Parathyroid adenoma (tissue), 2 donors: ENCODE measurements at regions not wholly inside any gene's neighbourhood (a gene's known extent, or its start where the extent isn't known, plus 50 kb on each side); places are given as distances from the start of the nearest gene placed in this dataset.

Experiments
- H2AFZ ChIP-seq: fragments of 300-600 bp; sonication (generic); one replicate; pipeline ENCODE4 v1.7.0; 2017; ENCODE audit warnings: antibody characterized with exemption, mild to moderate bottlenecking
- H3K27ac ChIP-seq: fragments of 300-600 bp; sonication (generic); one replicate; pipeline ENCODE4 v1.7.0; 2017
- H3K27me3 ChIP-seq: fragments of 300-600 bp; sonication (generic); one replicate; pipeline ENCODE4 v1.7.0; 2017; ENCODE audit warnings: low read length; ENCODE audit not compliant: control insufficient read depth, insufficient read depth
- H3K36me3 ChIP-seq: fragments of 300-600 bp; sonication (generic); one replicate; pipeline ENCODE4 v1.7.0; 2017; ENCODE audit warnings: low read length; ENCODE audit not compliant: control insufficient read depth, insufficient read depth
- H3K4me1 ChIP-seq: fragments of 300-600 bp; sonication (generic); one replicate; pipeline ENCODE4 v1.7.0; 2017; ENCODE audit warnings: control low read depth
- H3K4me2 ChIP-seq: fragments of 300-600 bp; sonication (generic); one replicate; pipeline ENCODE4 v1.7.0; 2017; ENCODE audit warnings: low read length
- H3K4me3 ChIP-seq: fragments of 300-600 bp; sonication (generic); one replicate; pipeline ENCODE4 v1.7.0; 2017; ENCODE audit warnings: low read depth, low read length
- H3K79me2 ChIP-seq: fragments of 300-600 bp; sonication (generic); one replicate; pipeline ENCODE4 v1.7.0; 2017; ENCODE audit warnings: control low read depth
- H3K9ac ChIP-seq: fragments of 300-600 bp; sonication (generic); one replicate; pipeline ENCODE4 v1.7.0; 2017; ENCODE audit warnings: mild to moderate bottlenecking
- H3K9me3 ChIP-seq: fragments of 300-600 bp; sonication (generic); one replicate; pipeline ENCODE4 v1.7.0; 2017; ENCODE audit warnings: low read length; ENCODE audit not compliant: control insufficient read depth
- TF ChIP-seq, protein P1 (sequence below): fragments of 300-600 bp; sonication (generic); IDR thresholded peaks from one replicate; pipeline ENCODE4 v1.7.0; 2017; ENCODE audit warnings: antibody characterized with exemption, mild to moderate bottlenecking
- donor health status: primary hyperparathyroidism.

DNA sequence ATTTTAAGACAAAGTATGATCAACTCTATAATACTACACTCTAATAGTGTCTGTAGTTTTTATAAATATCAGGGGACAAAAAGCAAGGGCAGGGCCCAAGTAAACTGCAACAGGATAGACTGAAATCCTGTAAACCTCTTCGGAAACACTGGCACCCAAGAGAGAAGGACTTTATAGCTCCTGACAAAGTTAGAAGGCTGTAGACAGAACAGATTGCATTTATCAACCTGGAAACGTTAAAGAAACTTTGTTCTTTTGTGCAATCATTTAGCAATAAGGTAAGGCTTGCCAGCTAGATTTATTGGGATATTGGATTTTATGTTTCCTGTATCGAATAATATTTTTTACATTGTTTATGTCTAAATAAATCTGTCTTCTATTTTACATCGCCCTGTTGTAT, 91.8 kb upstream of the MAN2A1 start:
- TF ChIP-seq, protein P1, sequence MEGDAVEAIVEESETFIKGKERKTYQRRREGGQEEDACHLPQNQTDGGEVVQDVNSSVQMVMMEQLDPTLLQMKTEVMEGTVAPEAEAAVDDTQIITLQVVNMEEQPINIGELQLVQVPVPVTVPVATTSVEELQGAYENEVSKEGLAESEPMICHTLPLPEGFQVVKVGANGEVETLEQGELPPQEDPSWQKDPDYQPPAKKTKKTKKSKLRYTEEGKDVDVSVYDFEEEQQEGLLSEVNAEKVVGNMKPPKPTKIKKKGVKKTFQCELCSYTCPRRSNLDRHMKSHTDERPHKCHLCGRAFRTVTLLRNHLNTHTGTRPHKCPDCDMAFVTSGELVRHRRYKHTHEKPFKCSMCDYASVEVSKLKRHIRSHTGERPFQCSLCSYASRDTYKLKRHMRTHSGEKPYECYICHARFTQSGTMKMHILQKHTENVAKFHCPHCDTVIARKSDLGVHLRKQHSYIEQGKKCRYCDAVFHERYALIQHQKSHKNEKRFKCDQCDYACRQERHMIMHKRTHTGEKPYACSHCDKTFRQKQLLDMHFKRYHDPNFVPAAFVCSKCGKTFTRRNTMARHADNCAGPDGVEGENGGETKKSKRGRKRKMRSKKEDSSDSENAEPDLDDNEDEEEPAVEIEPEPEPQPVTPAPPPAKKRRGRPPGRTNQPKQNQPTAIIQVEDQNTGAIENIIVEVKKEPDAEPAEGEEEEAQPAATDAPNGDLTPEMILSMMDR, result no peak
- H3K36me3 ChIP-seq, result no peaks in the 10 kb centered on the region
- no peaks in the 10 kb centered on the region for H3K27me3 ChIP-seq
- H3K9ac ChIP-seq, result no peak overlapping the region
- no peak overlapping the region for H3K4me3 ChIP-seq
- no peaks in the 10 kb centered on the region for H3K4me1 ChIP-seq
- no peak overlapping the region for H3K27ac ChIP-seq
- H2AFZ ChIP-seq, result no peak overlapping the region
- no peak overlapping the region for H3K4me2 ChIP-seq
- no peaks in the 10 kb centered on the region for H3K79me2 ChIP-seq
- H3K9me3 ChIP-seq, result no peaks in the 10 kb centered on the region

DNA sequence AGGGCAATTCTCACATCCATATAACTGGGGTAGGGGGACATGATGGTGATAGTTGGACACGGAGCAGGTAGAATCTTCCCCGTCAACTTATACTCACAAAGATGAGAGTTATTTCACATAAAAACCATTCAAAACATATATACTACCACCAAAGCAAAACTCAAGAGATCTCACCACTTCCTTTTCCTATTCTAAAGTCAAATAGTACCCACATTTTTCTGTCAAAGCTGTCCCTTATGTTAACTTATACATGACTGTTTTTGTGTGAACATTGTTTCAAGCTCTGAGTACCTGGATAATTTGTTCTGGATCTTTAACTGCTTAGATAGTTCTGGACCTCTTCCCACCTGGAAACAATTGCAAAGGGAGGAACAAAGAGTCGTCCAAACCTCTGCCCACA, 95.5 kb upstream of the MAN2A1 start:
- Histone ChIP-seq H3K27ac (no peak overlapping the region), H3K4me1 (no peaks in the 10 kb centered on the region), H3K36me3 (no peaks in the 10 kb centered on the region), H2AFZ (no peak overlapping the region), H3K9me3 (no peaks in the 10 kb centered on the region), H3K9ac (no peak overlapping the region), H3K27me3 (no peaks in the 10 kb centered on the region), H3K4me3 (no peak overlapping the region), H3K79me2 (no peaks in the 10 kb centered on the region), H3K4me2 (no peak overlapping the region)
- TF ChIP-seq, protein P1, result no peak

DNA sequence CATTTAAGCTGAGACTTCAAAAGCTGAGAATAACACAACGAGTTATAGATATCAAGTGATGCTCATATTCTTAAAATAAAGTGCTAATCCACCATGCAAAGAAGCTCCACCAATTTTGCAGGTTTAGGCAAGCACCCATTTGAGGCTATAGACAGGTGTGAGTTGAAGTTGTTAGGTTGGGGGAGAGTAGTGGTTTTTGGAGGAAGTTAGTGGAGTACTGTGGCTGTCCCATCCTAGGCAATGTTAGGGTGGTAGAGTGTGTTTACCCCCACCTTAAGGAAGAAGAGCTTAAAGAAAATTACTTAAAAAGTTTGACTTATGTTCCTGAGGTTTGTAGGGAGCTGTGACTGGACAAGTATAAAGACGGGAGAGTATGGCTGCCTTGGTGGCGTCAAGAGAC, 98.9 kb upstream of the MAN2A1 start:
- H2AFZ ChIP-seq, result no peak overlapping the region
- H3K4me1 ChIP-seq, result no peaks in the 10 kb centered on the region
- H3K79me2 ChIP-seq, result no peaks in the 10 kb centered on the region
- no peaks in the 10 kb centered on the region for H3K9me3 ChIP-seq
- no peak overlapping the region for H3K9ac ChIP-seq
- H3K36me3 ChIP-seq, result no peaks in the 10 kb centered on the region
- H3K27ac ChIP-seq, result no peak overlapping the region
- TF ChIP-seq, protein P1, result no peak
- no peak overlapping the region for H3K4me2 ChIP-seq
- no peak overlapping the region for H3K4me3 ChIP-seq
- no peaks in the 10 kb centered on the region for H3K27me3 ChIP-seq

DNA sequence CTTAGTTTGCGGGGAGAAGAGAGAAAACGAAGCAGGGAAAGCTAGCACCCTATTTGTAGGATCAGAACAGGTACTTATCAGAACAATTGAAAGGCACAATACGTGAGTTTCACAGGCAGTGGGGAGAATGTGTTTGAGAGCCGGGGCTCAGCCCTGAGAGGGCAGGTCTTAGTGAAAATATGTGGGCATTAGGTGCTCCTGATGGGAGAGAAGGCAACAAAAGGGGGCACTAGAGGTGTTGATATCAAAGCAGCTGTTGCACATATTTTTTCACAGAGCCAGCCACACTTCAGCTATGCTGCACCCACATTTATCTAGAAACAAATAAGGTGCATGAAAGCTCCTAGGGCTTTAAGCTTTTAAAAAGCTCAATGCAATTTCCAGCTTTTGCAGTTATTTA, 99.7 kb upstream of the MAN2A1 start:
- Histone ChIP-seq H2AFZ (no peak overlapping the region), H3K4me3 (no peak overlapping the region), H3K27ac (no peak overlapping the region), H3K9me3 (no peaks in the 10 kb centered on the region), H3K4me2 (no peak overlapping the region), H3K4me1 (no peaks in the 10 kb centered on the region), H3K36me3 (no peaks in the 10 kb centered on the region), H3K79me2 (no peaks in the 10 kb centered on the region), H3K27me3 (no peaks in the 10 kb centered on the region), H3K9ac (no peak overlapping the region)
- TF ChIP-seq, protein P1, result peak; percentile 5

DNA sequence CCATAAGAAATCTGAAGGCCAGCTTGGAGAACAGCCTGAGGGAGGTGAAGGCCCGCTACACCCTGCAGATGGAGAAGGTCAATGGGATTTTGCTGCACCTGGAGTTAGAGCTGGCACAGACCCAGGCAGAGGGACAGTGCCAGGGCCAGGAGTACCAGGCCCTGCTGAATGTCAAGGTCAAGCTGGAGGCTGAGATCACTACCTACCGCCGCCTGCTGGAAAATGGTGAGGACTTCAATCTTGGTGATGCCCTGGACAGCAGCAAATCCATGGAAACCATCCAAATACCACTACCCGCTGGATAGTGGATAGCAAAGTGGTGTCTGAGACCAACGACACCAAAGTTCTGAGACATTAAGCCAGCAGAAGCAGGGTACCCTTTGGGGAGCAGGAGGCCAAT, 100.5 kb upstream of the MAN2A1 start:
- no peaks in the 10 kb centered on the region for H3K4me1 ChIP-seq
- no peak overlapping the region for H3K4me3 ChIP-seq
- H3K9ac ChIP-seq, result no peak overlapping the region
- no peaks in the 10 kb centered on the region for H3K79me2 ChIP-seq
- H3K36me3 ChIP-seq, result no peaks in the 10 kb centered on the region
- no peak overlapping the region for H2AFZ ChIP-seq
- no peaks in the 10 kb centered on the region for H3K27me3 ChIP-seq
- H3K4me2 ChIP-seq, result no peak overlapping the region
- H3K27ac ChIP-seq, result no peak overlapping the region
- no peaks in the 10 kb centered on the region for H3K9me3 ChIP-seq
- TF ChIP-seq, protein P1, result no peak
